ENCODE measurements at regions not wholly inside any gene's neighbourhood (a gene's known extent, or its start where the extent isn't known, plus 50 kb on each side); places are given as distances from the start of the nearest gene placed in this dataset.

- no peak for DNase-seq
Observed at GRCh38 chr4:13316354-13316753, 167.8 kb downstream of the RAB28 start.

GRCh38 chr4:13313856-13314255 lies 170.3 kb downstream of the RAB28 start:
- no peak for DNase-seq

GRCh38 chr4:13312264-13312663 lies 171.9 kb downstream of the RAB28 start:
- no peak for DNase-seq

- DNase-seq: no peak
Observed at GRCh38 chr4:13309751-13310150, 174.4 kb downstream of the RAB28 start.

DNA sequence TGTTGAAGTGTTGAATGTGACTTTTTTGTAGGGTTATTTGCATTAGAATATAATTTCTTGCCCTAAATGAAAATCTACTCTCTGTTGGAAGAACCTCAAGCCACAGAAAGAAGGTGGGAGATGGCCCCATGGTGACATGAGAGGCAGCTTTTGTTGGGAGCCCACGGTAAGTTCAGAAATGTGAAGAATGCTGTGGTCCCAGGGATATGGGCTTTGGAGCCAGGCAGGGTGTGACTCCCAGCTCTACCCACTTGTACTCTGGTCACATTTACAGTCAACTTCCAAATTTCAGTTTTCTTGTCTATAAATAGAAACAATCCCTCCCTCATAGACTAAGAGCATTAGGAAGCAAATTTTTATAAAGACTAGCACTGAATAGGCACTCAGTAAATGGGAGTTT lies 177.8 kb downstream of the RAB28 start:
- no peak for DNase-seq

DNA sequence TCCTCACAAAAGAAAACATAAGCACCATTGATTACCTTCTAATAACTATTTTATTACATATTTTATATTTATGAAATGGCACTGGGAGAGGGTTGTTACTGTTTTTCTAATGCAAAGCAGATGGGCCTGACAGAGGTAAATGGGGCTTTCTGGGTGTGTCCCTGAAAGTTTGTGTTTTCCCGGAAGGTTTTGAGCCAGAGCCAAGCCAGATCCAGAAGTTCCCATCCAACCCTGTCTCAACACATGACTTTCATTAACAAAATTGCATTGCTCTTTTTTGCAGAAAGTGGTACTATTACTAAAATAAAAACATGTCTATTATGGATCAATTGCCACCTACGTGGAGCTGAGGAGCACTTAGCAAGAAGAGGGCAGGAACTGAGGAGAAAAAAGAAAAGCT lies 181.3 kb downstream of the RAB28 start:
- DNase-seq: no peak

DNA sequence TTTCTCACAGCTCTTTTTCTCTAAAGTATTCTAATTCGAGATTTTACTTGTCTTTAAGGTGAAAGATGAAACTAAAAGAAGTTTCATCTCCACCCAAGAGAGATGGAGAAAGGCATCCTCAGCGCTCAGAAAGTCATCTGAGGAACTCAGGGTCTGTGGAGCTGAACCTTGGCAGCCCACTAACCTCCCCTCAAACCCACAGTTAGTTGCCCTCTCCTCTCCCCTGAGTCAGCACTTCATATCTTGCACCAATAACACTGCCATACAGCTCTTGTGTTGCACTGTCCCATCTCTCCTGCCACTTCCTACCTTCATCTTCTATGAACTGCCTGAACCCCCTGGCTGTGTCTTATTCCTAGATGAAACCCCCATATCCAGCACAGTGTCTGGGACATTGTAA lies 184.8 kb downstream of the RAB28 start:
- DNase-seq: no peak

- no peak for DNase-seq
Observed at GRCh38 chr4:13298655-13299054, 185.5 kb downstream of the RAB28 start.

DNA sequence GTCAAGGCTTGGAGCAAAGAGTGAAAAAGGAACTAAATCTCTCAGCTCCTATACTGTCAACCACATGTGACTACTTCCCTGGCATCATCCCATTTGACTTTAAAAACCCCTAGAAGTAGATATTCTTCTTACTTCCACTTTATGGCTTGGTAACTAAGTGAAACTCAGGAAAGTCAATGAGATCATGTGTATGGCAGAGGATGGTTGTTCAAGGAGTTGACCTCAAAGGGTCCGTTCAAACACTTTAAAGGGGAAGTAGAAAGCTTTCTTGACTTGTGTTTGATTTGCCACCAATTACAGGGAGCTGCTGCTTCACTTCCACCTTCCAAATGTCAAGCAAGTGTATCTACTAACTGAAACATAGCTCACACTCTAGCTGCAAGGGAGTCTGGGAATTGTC lies 187.2 kb downstream of the RAB28 start:
- DNase-seq: no peak

DNA sequence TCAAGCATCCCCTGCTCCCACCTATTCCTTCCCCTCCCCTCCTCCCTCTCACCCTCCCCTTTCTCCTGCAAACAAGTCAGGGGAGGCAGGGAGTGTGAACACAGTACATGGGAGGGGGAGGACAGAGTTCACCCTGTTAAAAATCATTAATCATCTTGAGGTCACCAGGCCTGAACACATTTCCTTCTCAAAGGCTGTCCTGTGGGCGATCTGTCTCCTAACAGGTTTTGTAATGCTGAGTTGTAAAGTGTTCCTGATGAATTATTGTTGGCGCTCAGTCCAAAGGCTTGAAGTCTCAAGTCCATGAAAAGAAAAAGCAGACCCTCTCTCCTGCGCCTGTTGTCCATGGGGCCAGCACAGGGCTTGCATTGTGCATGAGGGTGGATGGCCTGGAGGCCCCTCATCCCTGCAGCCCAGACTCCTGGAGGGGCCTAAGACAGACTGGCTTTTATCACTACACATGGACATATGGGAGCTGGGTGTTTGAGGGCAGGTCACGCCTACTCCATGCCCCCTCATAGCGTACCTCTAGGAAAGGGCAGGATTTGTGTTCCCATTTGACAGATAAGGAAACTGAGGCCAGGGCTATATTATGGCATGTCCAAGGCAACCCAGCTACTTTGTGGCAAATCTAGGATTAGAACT lies 189.1 kb downstream of the RAB28 start:
- DNase-seq: no peak

DNA sequence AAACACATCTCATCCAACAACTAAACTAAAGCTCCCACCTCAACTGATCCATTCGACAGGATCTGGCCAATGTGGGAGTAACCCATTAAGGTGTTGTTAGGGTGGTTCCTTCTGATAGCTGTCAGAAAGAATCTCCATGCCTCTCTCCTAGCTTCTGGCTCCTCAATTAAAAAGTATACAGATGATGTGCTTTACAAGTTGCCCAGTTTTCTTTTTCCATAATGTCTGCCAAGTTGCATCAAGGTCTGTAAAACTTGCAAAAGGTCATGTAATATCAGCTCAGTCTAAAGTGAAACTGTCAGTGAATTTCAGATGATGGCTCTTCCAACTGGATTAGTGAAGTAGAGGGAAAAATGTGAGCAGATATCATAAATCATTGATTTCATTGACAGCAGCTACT lies 191.8 kb downstream of the RAB28 start:
- no peak for DNase-seq

DNA sequence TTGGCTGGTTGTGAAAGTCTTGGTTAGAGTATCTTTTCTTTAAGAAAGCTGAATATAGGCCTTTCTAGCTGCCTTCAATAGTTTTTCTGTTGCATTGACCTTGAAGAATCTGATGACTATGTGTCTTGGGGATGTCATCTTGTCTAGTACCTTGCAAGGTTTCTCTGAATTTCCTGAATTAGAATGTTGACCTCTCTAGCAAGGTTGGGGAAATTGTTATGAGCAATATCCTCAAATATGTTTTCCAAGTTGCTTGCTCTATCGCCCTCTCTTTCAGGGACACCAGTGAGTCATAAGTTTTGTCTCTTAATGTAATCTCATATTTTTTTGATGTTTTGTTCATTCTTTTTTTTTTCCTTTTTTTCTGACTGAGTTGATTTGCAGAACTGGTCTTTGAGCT lies 194.7 kb downstream of the RAB28 start:
- no peak for DNase-seq

GRCh38 chr4:13285336-13285735 lies 198.8 kb downstream of the RAB28 start:
- DNase-seq: no peak

GRCh38 chr4:13284932-13285331 lies 199.2 kb downstream of the RAB28 start:
- DNase-seq: no peak

GRCh38 chr4:13276357-13276756 lies 207.8 kb downstream of the RAB28 start:
- DNase-seq: no peak

DNA sequence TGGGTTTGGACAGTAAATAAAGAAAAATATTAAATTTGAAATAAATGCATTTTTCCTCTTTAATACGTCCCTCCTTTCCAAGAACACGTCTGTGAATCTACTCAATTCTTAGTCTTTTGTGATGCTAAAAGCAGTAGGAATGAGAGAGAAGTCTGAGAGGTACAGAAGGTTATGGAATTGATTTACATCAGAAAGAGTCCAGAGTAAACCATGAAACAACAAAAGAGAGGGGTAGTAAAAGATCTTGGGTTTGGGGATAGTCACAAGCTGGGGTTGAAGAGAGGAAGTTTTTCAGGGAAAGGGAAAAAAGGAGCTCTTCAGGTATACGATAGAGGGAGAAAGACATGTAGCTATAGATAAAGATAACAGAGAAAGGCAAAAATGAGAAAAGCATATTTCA lies 215.4 kb downstream of the RAB28 start:
- no peak for DNase-seq

DNA sequence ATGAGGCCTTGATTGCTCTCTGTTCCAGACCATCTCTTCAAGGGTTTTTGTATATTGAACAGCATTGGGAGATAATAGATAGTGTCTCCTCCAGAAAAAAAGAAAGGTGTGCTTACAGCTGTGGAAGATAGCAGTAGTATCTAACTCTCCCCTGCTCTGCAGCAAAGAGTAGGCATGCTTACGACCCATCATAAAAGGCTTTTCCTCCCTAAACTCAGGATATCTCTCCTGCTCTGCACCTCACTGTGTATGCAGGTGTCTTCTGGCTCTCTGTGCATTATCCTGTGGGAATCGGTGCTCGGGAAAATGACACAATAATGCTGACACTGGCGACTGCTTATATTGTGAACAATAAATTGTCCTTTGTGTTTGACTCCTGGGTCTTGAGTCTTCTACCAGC lies 216.0 kb downstream of the RAB28 start:
- no peak for DNase-seq

- no peak for DNase-seq
Observed at GRCh38 chr4:13267091-13267490, 217.0 kb downstream of the RAB28 start.

GRCh38 chr4:13266687-13267086 lies 217.5 kb downstream of the RAB28 start:
- no peak for DNase-seq

DNA sequence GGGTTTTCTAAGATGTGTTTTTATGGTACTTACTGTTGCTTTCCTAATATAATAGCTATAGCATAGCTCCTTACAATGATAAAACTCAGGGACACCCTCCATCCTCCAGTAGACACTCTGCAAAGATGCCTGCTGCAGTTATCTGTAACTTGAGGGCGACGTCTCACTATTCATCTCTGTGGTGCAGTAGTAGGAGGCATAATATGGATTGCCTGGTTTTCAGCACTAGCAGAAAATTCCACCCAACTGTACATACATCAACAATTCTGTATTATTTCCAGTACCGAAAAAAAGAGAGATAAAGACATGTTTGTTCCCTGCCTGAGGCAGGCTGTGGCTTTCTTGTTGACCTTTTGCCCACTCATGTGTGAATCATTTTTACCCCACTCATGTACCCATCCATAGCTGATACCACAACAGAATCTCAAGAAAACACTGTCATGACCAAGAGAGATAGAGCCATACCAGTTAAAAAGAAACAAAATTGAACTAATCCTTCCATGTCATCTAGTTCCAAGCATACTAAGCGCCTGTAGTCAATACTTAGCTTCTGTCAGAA lies 220.1 kb downstream of the RAB28 start:
- no peak for DNase-seq

DNA sequence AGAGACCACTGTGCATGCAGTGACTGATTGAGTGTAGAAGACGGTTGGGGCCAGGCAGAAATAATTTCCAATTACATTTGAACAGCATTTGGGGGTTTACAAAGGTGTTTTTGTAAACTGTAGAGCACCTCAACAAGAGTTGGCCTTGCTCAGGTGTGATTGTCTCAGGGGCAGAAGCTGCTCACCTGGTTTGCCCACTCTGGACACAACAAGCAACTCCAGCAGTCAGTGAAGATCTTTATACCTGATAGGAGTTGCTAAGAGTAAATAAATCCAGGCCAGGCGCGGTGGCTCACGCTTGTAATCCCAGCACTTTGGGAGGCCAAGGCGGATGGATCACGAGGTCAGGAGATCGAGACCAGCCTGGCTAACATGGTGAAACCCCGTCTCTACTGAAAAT lies 221.3 kb downstream of the RAB28 start:
- DNase-seq: no peak

DNA sequence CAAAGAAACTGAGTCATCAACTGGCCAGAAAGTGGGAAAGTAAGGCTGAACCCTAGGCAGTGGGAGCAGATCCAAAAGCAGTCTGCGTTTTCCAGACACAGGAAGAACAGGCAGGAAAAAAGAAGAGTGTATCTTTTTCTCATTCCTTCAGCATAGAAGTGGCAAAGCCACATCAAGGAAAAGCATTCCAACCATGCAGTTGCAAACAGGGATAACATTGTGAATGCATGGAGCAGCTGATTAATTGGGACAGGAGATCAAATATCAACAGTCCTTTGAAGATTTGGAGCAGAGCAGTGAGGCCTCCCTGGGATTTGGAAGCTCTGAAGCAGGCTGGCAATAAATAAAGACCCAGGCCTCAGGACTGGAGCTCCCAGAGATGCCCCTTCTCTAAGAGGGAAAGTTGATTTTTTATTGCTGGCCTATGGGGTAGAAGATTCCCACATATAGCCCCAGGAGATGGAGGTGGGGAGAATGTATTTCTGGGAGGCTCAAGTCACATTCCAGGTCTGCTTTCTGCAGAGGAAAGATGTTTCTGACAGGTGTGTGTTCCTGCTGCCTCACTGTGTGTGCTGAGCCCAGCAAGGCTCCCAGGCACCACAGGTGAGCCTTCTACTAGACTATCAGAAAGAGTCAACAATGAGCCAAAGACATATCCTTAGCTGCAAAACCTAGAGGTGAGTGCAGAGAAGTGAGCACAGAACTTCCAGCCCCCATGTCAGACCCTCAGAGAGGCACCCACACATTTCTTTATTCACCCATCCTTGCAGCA lies 222.5 kb downstream of the RAB28 start:
- no peak for DNase-seq

DNA sequence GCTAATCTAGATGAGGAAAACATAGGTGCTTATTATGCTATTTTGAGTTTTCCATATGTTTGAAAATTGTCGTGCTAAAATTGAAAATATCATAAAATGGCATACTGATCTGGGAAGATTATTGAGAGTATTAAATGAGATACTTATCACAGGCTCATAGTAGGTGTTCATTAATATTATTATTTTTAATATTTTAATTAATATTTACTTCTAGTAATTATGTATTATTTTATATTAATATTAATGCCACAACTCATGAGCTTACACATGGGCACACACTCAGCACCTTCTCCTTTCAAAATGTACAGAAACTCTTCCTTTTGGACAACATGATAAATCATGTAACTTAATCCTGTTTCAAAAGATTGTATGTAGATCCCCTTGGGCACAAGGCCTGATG lies 223.6 kb downstream of the RAB28 start:
- DNase-seq: no peak

- no peak for DNase-seq
Observed at GRCh38 chr4:13250263-13250662, 233.9 kb downstream of the RAB28 start.
